HCT116 (cell line): ENCODE measurements at regions not wholly inside any gene's neighbourhood (a gene's known extent, or its start where the extent isn't known, plus 50 kb on each side); places are given as distances from the start of the nearest gene placed in this dataset.

ENCODE experiments used
- ATAC-seq: fragments of 200-7000 bp; cut with Tn5 transposase; 2 replicates; pipeline ENCODE4 v1.9.1; 2020; ENCODE audit warnings: mild to moderate bottlenecking, moderate library complexity
- BruUV-seq: library from RNA; stranded (reverse); fragments of 400-500 nt; replicated peaks from 2 replicates; lab custom pipeline; 2021; lab: Mats Ljungman, UMichigan
- CTCF ChIA-PET: fragments of 300-600 bp; sonication (Branson Sonifier 250); formaldehyde crosslinking; loops from one replicate; lab custom pipeline; 2021; ENCODE audit warnings: antibody characterized with exemption; lab: Charles Lee
- POLR2A ChIA-PET: fragments of 300-600, 350-600 bp; sonication (Branson Sonifier 250); formaldehyde crosslinking; loops from one replicate; lab custom pipeline; 2021; ENCODE audit warnings: antibody characterized with exemption; lab: Charles Lee
- RAD21 ChIA-PET, 2 experiments: fragments of 300-600 bp; sonication (Branson Sonifier 250); formaldehyde crosslinking; loops; one replicate each; lab custom pipeline; 2023; ENCODE audit warnings: low total read pairs in 2 of 2; ENCODE audit not compliant: uncharacterized antibody in 2 of 2, unreplicated experiment in 2 of 2, low non-redundant PET in 1 of 2; lab: Charles Lee
- DNase-seq: peaks from one replicate; pipeline ENCODE4 v3.0.0-alpha.2; 2010; ENCODE audit warnings: low read depth, low spot score
- H2AFZ ChIP-seq: fragments of 200-600 bp; shearing (Covaris generic), sonication (generic); 2 replicates; pipeline ENCODE4 v1.6.1; 2017; ENCODE audit warnings: low read depth, mixed run types, mixed read lengths, antibody characterized with exemption, low read length; ENCODE audit not compliant: poor library complexity, severe bottlenecking
- H3K27ac ChIP-seq: 2 replicates; pipeline ENCODE4 v1.5.1; 2012; ENCODE audit warnings: low read depth, low read length
- H3K27me3 ChIP-seq: fragments of 200-600 bp; sonication (generic); 2 replicates; pipeline ENCODE4 v1.6.1; 2016; ENCODE audit warnings: mixed run types, low read length, mixed read lengths; ENCODE audit not compliant: insufficient read depth
- H3K36me3 ChIP-seq, 2 experiments: fragments of 200-500 bp in 1 of 2; fragments of 200-600 bp in 1 of 2; sonication (Bioruptor generic) in 1 of 2; sonication (generic) in 1 of 2; 2 replicates each; pipeline versions ENCODE4 v1.5.1 to v1.6.1; 2014 to 2016; ENCODE audit warnings: low read length in 2 of 2, inconsistent platforms in 1 of 2, mixed read lengths in 1 of 2, mixed run types in 1 of 2; ENCODE audit not compliant: insufficient read depth in 2 of 2, control insufficient read depth in 1 of 2
- H3K4me1 ChIP-seq, 2 experiments: fragments of 200-600 bp in 1 of 2; sonication (generic) in 1 of 2; 2 replicates each; pipeline versions ENCODE4 v1.5.1 to v1.6.1; 2012 to 2017; ENCODE audit warnings: low read length in 2 of 2, inconsistent platforms in 1 of 2, mild to moderate bottlenecking in 1 of 2, mixed read lengths in 1 of 2, mixed run types in 1 of 2, moderate library complexity in 1 of 2; ENCODE audit not compliant: insufficient read depth in 2 of 2, control insufficient read depth in 1 of 2
- H3K4me2 ChIP-seq: fragments of 200-600 bp; sonication (generic); 2 replicates; pipeline ENCODE4 v1.6.1; 2017; ENCODE audit warnings: mixed run types, low read length, mixed read lengths
- H3K4me3 ChIP-seq, 2 experiments: fragments of 200-600 bp in 1 of 2; sonication (generic) in 1 of 2; replicated peaks in 1 of 2; 2 replicates each; pipeline ENCODE4 v1.5.1; 2011 to 2016; ENCODE audit warnings: low read length in 2 of 2, control low read depth in 1 of 2, low read depth in 1 of 2, mild to moderate bottlenecking in 1 of 2, mixed read lengths in 1 of 2, mixed run types in 1 of 2
- H3K79me2 ChIP-seq: fragments of 200-600 bp; sonication (generic); 2 replicates; pipeline ENCODE4 v1.6.1; 2017; ENCODE audit warnings: mild to moderate bottlenecking, mixed run types, low read length, moderate library complexity, mixed read lengths; ENCODE audit not compliant: insufficient read depth
- H3K9ac ChIP-seq: fragments of 200-600 bp; sonication (generic); 2 replicates; pipeline ENCODE4 v1.6.1; 2016; ENCODE audit warnings: low read length, mixed read lengths
- H3K9me2 ChIP-seq: fragments of 200-600 bp; sonication (generic), shearing (Covaris generic); 2 replicates; pipeline ENCODE4 v1.6.1; 2017; ENCODE audit warnings: mixed run types, mild to moderate bottlenecking, moderate library complexity; ENCODE audit not compliant: insufficient read depth
- H3K9me3 ChIP-seq, 2 experiments: fragments of 200-500 bp in 1 of 2; fragments of 200-600 bp in 1 of 2; sonication (Bioruptor generic) in 1 of 2; sonication (generic) in 1 of 2; 2 replicates each; pipeline ENCODE4 v1.6.1; 2014 to 2017; ENCODE audit warnings: low read length in 2 of 2, mixed read lengths in 2 of 2, inconsistent platforms in 1 of 2, low read depth in 1 of 2, mild to moderate bottlenecking in 1 of 2, mixed run types in 1 of 2, moderate library complexity in 1 of 2; ENCODE audit not compliant: control insufficient read depth in 1 of 2, insufficient read depth in 1 of 2
- H4K20me1 ChIP-seq: fragments of 200-600 bp; sonication (generic), shearing (Covaris generic); 2 replicates; pipeline ENCODE4 v1.6.1; 2017; ENCODE audit warnings: mixed run types, mild to moderate bottlenecking, moderate library complexity; ENCODE audit not compliant: insufficient read depth
- CEBPB ChIP-seq: IDR thresholded peaks from 2 replicates; pipeline ENCODE4 v1.6.1; 2012; ENCODE audit warnings: low read depth
- EGR1 ChIP-seq: IDR thresholded peaks from 2 replicates; pipeline ENCODE4 v1.6.1; 2012; ENCODE audit warnings: low read depth
- ELF1 ChIP-seq: IDR thresholded peaks from 2 replicates; pipeline ENCODE4 v1.6.1; 2012; ENCODE audit warnings: low read depth, borderline replicate concordance
- EZH2 ChIP-seq: fragments of 200-600 bp; sonication (generic); IDR thresholded peaks from 2 replicates; pipeline ENCODE4 v1.6.1; 2017; ENCODE audit warnings: antibody characterized with exemption, mixed run types
- EZH2phosphoT487 ChIP-seq: fragments of 200-600 bp; IDR thresholded peaks from 2 replicates; pipeline ENCODE4 v1.6.1; 2018; ENCODE audit warnings: antibody characterized with exemption, borderline replicate concordance
- FOSL1 ChIP-seq: IDR thresholded peaks from 2 replicates; pipeline ENCODE4 v1.6.1; 2012; ENCODE audit warnings: low read depth
- JUND ChIP-seq: IDR thresholded peaks from 2 replicates; pipeline ENCODE4 v1.6.1; 2012
- POLR2A ChIP-seq: IDR thresholded peaks from 2 replicates; pipeline ENCODE4 v1.7.0; 2011; ENCODE audit warnings: borderline replicate concordance; ENCODE audit not compliant: insufficient read depth, insufficient read length; ENCODE audit errors: extremely low read depth
- POLR2AphosphoS5 ChIP-seq: IDR thresholded peaks from 2 replicates; pipeline ENCODE4 v1.6.1; 2011; ENCODE audit warnings: mild to moderate bottlenecking, low read depth, low read length, moderate library complexity
- SIN3A ChIP-seq: IDR thresholded peaks from 2 replicates; pipeline ENCODE4 v1.6.1; 2012; ENCODE audit warnings: low read depth
- SRF ChIP-seq: IDR thresholded peaks from 2 replicates; pipeline ENCODE4 v1.6.1; 2012; ENCODE audit warnings: low read depth
- YY1 ChIP-seq: IDR thresholded peaks from 2 replicates; pipeline ENCODE4 v1.6.1; 2011; ENCODE audit warnings: low read length, low read depth, moderate library complexity, mild to moderate bottlenecking; ENCODE audit not compliant: insufficient replicate concordance; ENCODE audit errors: extremely low read depth
- ZFX ChIP-seq: fragments of 450-650 bp; IDR thresholded peaks from 2 replicates; pipeline ENCODE4 v1.6.1; 2017
- intact Hi-C: fragments of 100-400 bp; cut with micrococcal nuclease; formaldehyde crosslinking; loops from 2 replicates; pipeline ENCODE4 v1.10.0; 2022
- TF ChIP-seq, protein P1 (sequence below): IDR thresholded peaks from 2 replicates; pipeline ENCODE4 v1.6.1; 2012

DNA sequence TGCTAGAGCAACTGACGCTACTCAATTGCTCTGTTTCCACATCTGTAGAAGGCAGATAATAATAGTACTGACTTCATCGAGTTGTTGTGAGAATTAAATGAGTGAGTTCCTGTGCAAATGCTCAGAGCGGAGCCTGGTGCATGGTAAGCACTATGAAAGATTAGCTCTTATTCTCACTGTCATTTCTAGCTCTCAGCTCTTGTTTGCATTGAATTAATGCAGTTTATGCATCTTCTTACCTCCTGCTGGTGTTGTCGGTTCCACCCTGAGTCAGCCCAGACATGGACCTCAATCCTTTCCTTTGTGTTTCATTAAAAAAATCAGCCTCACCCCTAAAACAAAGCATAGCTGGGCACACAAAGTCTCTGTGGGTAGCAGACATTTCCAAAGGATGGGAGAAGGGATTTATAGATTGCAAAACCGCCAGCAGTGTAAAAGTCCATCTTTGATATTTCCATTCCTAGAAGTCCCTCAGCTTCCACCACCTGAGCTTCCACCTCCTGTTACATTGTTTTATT lies 254.4 kb upstream of the CSF3R start:
- no peak for ATAC-seq
- Histone ChIP-seq H4K20me1 (no peaks in the 10 kb centered on the region), H3K27me3 (peaks cover 53% of the 10 kb centered on the region), H3K9me2 (no peaks in the 10 kb centered on the region), H3K9me3 (no peaks in the 10 kb centered on the region), H3K79me2 (no peaks in the 10 kb centered on the region), H3K27ac (no peak overlapping the region), H3K4me1 (no peaks in the 10 kb centered on the region), H3K4me2 (no peak overlapping the region), H2AFZ (no peak overlapping the region), H3K36me3 (no peaks in the 10 kb centered on the region), H3K9ac (no peak overlapping the region), H3K4me3 (no peak overlapping the region)
- TF ChIP-seq SRF (no peak), POLR2AphosphoS5 (no peak), SIN3A (no peak), EZH2 (no peak), EGR1 (no peak), FOSL1 (no peak), CEBPB (no peak), POLR2A (no peak), ELF1 (no peak), EZH2phosphoT487 (no peak), YY1 (no peak), ZFX (no peak), JUND (no peak)
- TF ChIP-seq, protein P1, sequence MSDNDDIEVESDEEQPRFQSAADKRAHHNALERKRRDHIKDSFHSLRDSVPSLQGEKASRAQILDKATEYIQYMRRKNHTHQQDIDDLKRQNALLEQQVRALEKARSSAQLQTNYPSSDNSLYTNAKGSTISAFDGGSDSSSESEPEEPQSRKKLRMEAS = no peak
- POLR2A ChIA-PET = no interaction called here
- no TSS peak for BruUV-seq
- CTCF ChIA-PET = interaction anchor here (1.0 kb wide), 1 partner anchor 10 kb away, joined by 3 read pairs; no protein-coding TSS in a partner anchor
- RAD21 ChIA-PET = no interaction called here
- intact Hi-C loops = no loop called here
- DNase-seq = no peak
